ENCODE measurements at regions not wholly inside any gene's neighbourhood (a gene's known extent, or its start where the extent isn't known, plus 50 kb on each side); places are given as distances from the start of the nearest gene placed in this dataset.

- TF ChIP-seq CTCF (IDR thresholded peaks at IDR 0.05) (no peak), EP300 (IDR thresholded peaks at IDR 0.05) (no peak)
These were observed 181.8 kb upstream of the FMN2 start for GRCh38 chr1:239909898-239910297.
